A549 (cell line): ENCODE measurements at regions not wholly inside any gene's neighbourhood (a gene's known extent, or its start where the extent isn't known, plus 50 kb on each side); places are given as distances from the start of the nearest gene placed in this dataset.
"Not testable (repeated sequence)": the region's sequence is repeated elsewhere in the genome, so short reads cannot be mapped to it uniquely, and the experiment has no call there.

Experiments
- ATAC-seq, 2 experiments: fragments of 200-7000 bp in 1 of 2; fragments of >200 bp in 1 of 2; cut with Nextera tagmentation in 1 of 2; cut with Tn5 transposase in 1 of 2; 3 replicates each; pipeline versions ENCODE4 v1.8.0 to v1.9.1; 2018 to 2020; ENCODE audit warnings: mild to moderate bottlenecking in 1 of 2, moderate library complexity in 1 of 2
- CTCF ChIA-PET: fragments of 300-600 bp; sonication (Branson Sonifier 250); formaldehyde crosslinking; extraction: SDS; loops from one replicate; lab custom pipeline; 2021; ENCODE audit warnings: antibody characterized with exemption, inconsistent platforms; lab: Yijun Ruan, JAX
- POLR2A ChIA-PET: fragments of 350-600 bp; formaldehyde crosslinking; extraction: SDS; loops from one replicate; lab custom pipeline; 2021; ENCODE audit warnings: antibody characterized with exemption, inconsistent platforms; lab: Yijun Ruan, JAX
- DNase-seq, 2 experiments: peaks; one replicate each; pipeline versions ENCODE4 v3.0.0 to v3.0.0-alpha.2; 2011 to 2016; ENCODE audit warnings: low read depth in 1 of 2, low spot score in 1 of 2
- FAIRE-seq: peaks from 2 replicates; lab custom pipeline; 2011; peaks lifted over from hg19 to GRCh38; lab: Jason Lieb, UNC
- H3K27ac ChIP-seq, 2 experiments: fragments of >200 bp; sonication (Bioruptor Twin); formaldehyde crosslinking; 3 replicates each; pipeline ENCODE4 v1.5.1; 2016 to 2017
- H3K4me1 ChIP-seq: fragments of >200 bp; sonication (Bioruptor Twin); formaldehyde crosslinking; 3 replicates; pipeline ENCODE4 v1.6.1; 2016
- H3K4me2 ChIP-seq: fragments of >200 bp; sonication (Bioruptor Twin); formaldehyde crosslinking; 3 replicates; pipeline ENCODE4 v1.6.1; 2016
- H3K4me3 ChIP-seq: fragments of >200 bp; sonication (Bioruptor Twin); formaldehyde crosslinking; 3 replicates; pipeline ENCODE4 v1.5.1; 2016
- H3K9me3 ChIP-seq: fragments of >200 bp; sonication (Bioruptor Twin); formaldehyde crosslinking; 3 replicates; pipeline ENCODE4 v1.6.1; 2016
- BHLHE40 ChIP-seq: IDR thresholded peaks from 2 replicates; pipeline ENCODE4 v1.6.1; 2012; ENCODE audit warnings: low read depth, low read length, inconsistent platforms
- CHD4 ChIP-seq: fragments of 200-600 bp; sonication (generic); IDR thresholded peaks from 2 replicates; pipeline ENCODE4 v1.6.1; 2016; ENCODE audit warnings: antibody characterized with exemption, mild to moderate bottlenecking, borderline replicate concordance
- HDAC2 ChIP-seq: fragments of 200-600 bp; sonication (generic); IDR thresholded peaks from 2 replicates; pipeline ENCODE4 v1.6.1; 2016
- HEYL ChIP-seq: fragments of 250-450 bp; sonication (Bioruptor Pico); IDR thresholded peaks from 2 replicates; pipeline ENCODE4 v1.8.0; 2021; ENCODE audit warnings: mild to moderate bottlenecking, moderate library complexity
- HOXB13 ChIP-seq: fragments of 250-450 bp; sonication (Bioruptor Pico); IDR thresholded peaks from 2 replicates; pipeline ENCODE4 v1.5.0; 2020; ENCODE audit warnings: low read depth, mild to moderate bottlenecking, moderate library complexity
- HOXB5 ChIP-seq: fragments of 250-450 bp; sonication (Bioruptor Pico); IDR thresholded peaks from 2 replicates; pipeline ENCODE4 v1.5.0; 2020; ENCODE audit warnings: mild to moderate bottlenecking, moderate library complexity
- JUNB ChIP-seq: fragments of >200 bp; sonication (Bioruptor Twin); formaldehyde crosslinking; IDR thresholded peaks from 2 replicates; pipeline ENCODE4 v1.6.1; 2016
- MAZ ChIP-seq: fragments of 150-350 bp; IDR thresholded peaks from 2 replicates; pipeline ENCODE4 v1.6.1; 2014; ENCODE audit warnings: antibody characterized with exemption, low read depth, low read length, borderline replicate concordance
- MYC ChIP-seq: IDR thresholded peaks from 2 replicates; pipeline ENCODE4 v1.6.1; 2012; ENCODE audit warnings: mild to moderate bottlenecking, inconsistent platforms, low read length, improper control_type of control experiment, borderline replicate concordance
- NFE2L2 ChIP-seq: fragments of 150-350 bp; conservative IDR thresholded peaks from 2 replicates; pipeline ENCODE4 v1.6.1; 2014; ENCODE audit warnings: low read length
- NPAS2 ChIP-seq: fragments of 250-450 bp; sonication (Bioruptor Pico); IDR thresholded peaks from 2 replicates; pipeline ENCODE4 v1.8.0; 2022; ENCODE audit warnings: mild to moderate bottlenecking, moderate library complexity, borderline replicate concordance
- NR3C1 ChIP-seq: fragments of >200 bp; sonication (Bioruptor Twin); formaldehyde crosslinking; IDR thresholded peaks from 3 replicates; pipeline ENCODE4 v1.6.1; 2017
- RAD21 ChIP-seq, 2 experiments: fragments of >200 bp in 1 of 2; sonication (Bioruptor Twin) in 1 of 2; formaldehyde crosslinking in 1 of 2; IDR thresholded peaks in 1 of 2; conservative IDR thresholded peaks in 1 of 2; 2 replicates in 1 of 2; 3 replicates in 1 of 2; pipeline ENCODE4 v1.6.1; 2012 to 2018; ENCODE audit warnings: inconsistent platforms in 1 of 2
- RCOR1 ChIP-seq: fragments of 150-350 bp; IDR thresholded peaks from 2 replicates; pipeline ENCODE4 v1.6.1; 2014; ENCODE audit warnings: antibody characterized with exemption, low read length, low read depth
- TFCP2L1 ChIP-seq: fragments of 250-450 bp; sonication (Bioruptor Pico); IDR thresholded peaks from 2 replicates; pipeline ENCODE4 v1.5.0; 2021; ENCODE audit warnings: mild to moderate bottlenecking
- ZC3H11A ChIP-seq: fragments of 450-650 bp; IDR thresholded peaks from 2 replicates; pipeline ENCODE4 v1.6.1; 2014; ENCODE audit warnings: antibody characterized with exemption, mild to moderate bottlenecking
- WGBS: methylation state at CpG from one replicate; pipeline ENCODE4 v1.1.6; 2017; ENCODE audit errors: missing lambda C conversion rate; 5-methylcytosine and 5-hydroxymethylcytosine counted together
- TF ChIP-seq, protein P1 (sequence below): fragments of 150-350 bp; IDR thresholded peaks from 2 replicates; pipeline ENCODE4 v1.6.1; 2014; ENCODE audit warnings: low read depth, mild to moderate bottlenecking, low read length
- TF ChIP-seq, protein P2 (sequence below): fragments of >200 bp; sonication (Bioruptor Twin); formaldehyde crosslinking; IDR thresholded peaks from 3 replicates; pipeline ENCODE4 v1.5.1; 2016
- TF ChIP-seq, protein P3 (sequence below): fragments of >200 bp; sonication (Bioruptor Twin); formaldehyde crosslinking; IDR thresholded peaks from 3 replicates; pipeline ENCODE4 v1.6.1; 2016
- TF ChIP-seq, protein P4 (sequence below): fragments of 250-450 bp; sonication (Bioruptor Pico); IDR thresholded peaks from 2 replicates; pipeline ENCODE4 v1.5.0; 2020; ENCODE audit warnings: low read depth, mild to moderate bottlenecking, moderate library complexity

DNA sequence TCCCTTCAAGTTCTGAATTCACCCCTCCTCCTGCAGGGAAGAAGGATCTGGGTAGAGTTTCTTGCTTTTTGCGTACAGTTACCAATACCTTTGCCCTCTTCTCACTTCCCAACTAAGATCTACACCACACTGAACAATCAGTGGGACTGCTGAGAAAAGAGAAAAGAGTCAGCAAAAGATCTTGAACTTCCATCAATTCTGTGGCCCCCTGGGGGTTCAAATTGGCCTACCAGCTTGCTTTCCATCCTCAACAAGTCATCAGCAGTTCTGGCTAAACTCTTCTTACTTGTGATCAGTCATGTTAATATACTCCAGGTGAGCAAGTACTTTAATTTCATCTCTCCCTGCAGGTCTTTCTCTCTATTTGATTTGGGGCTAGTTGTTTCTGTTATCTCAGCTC is 739.3 kb upstream of the LRRTM4 start:
- FAIRE-seq = no peak
- Histone ChIP-seq H3K9me3 (peaks cover 18% of the 10 kb centered on the region; the same call in 2 of the 3 replicates), H3K4me2 (no peak overlapping the region), H3K4me1 (no peaks in the 10 kb centered on the region), H3K4me3 (no peak overlapping the region), H3K27ac (no peak overlapping the region)
- POLR2A ChIA-PET = no interaction called here
- no peak for ATAC-seq
- 18% methylated on average over 1 of the region's 1 CpG for WGBS
- no peak for DNase-seq
- TF ChIP-seq TFCP2L1 (CRISPR knock-in tag) = no peak
- TF ChIP-seq BHLHE40 = no peak
- no peak for TF ChIP-seq RCOR1
- TF ChIP-seq, protein P1, sequence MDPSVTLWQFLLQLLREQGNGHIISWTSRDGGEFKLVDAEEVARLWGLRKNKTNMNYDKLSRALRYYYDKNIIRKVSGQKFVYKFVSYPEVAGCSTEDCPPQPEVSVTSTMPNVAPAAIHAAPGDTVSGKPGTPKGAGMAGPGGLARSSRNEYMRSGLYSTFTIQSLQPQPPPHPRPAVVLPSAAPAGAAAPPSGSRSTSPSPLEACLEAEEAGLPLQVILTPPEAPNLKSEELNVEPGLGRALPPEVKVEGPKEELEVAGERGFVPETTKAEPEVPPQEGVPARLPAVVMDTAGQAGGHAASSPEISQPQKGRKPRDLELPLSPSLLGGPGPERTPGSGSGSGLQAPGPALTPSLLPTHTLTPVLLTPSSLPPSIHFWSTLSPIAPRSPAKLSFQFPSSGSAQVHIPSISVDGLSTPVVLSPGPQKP = no peak
- no peak for TF ChIP-seq CHD4
- TF ChIP-seq, protein P2, sequence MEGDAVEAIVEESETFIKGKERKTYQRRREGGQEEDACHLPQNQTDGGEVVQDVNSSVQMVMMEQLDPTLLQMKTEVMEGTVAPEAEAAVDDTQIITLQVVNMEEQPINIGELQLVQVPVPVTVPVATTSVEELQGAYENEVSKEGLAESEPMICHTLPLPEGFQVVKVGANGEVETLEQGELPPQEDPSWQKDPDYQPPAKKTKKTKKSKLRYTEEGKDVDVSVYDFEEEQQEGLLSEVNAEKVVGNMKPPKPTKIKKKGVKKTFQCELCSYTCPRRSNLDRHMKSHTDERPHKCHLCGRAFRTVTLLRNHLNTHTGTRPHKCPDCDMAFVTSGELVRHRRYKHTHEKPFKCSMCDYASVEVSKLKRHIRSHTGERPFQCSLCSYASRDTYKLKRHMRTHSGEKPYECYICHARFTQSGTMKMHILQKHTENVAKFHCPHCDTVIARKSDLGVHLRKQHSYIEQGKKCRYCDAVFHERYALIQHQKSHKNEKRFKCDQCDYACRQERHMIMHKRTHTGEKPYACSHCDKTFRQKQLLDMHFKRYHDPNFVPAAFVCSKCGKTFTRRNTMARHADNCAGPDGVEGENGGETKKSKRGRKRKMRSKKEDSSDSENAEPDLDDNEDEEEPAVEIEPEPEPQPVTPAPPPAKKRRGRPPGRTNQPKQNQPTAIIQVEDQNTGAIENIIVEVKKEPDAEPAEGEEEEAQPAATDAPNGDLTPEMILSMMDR = no peak
- TF ChIP-seq MYC = no peak
- no peak for TF ChIP-seq HOXB13 (CRISPR knock-in tag)
- no peak for TF ChIP-seq NR3C1
- TF ChIP-seq HEYL = no peak
- no peak for TF ChIP-seq NFE2L2
- CTCF ChIA-PET = no interaction called here

DNA sequence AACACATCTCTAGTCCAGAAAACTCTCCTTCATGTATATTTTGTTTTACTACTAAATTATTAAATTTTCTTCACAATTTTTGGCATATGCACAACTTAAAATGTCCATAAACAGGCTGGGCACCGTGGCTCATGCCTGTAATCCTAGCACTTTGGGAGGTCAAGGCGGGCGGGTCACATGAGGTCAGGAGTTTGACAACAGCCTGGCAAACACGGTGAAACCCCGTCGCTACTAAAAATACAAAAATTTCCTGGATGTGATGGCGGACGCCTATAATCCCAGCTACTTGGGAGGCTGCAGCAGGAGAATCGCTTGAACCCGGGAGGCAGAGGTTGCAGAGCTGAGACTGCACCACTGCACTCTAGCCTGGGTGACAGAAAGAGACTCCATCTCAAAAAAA is 739.9 kb upstream of the LRRTM4 start:
- ATAC-seq, H3K4me3 ChIP-seq, H3K27ac ChIP-seq, FAIRE-seq, H3K4me1 ChIP-seq, CTCF ChIA-PET, DNase-seq, H3K4me2 ChIP-seq, POLR2A ChIA-PET: not testable (repeated sequence)
- WGBS = 11% methylated on average over 10 of the region's 10 CpGs
- H3K9me3 ChIP-seq = peaks cover 18% of the 10 kb centered on the region; the same call in 2 of the 3 replicates

DNA sequence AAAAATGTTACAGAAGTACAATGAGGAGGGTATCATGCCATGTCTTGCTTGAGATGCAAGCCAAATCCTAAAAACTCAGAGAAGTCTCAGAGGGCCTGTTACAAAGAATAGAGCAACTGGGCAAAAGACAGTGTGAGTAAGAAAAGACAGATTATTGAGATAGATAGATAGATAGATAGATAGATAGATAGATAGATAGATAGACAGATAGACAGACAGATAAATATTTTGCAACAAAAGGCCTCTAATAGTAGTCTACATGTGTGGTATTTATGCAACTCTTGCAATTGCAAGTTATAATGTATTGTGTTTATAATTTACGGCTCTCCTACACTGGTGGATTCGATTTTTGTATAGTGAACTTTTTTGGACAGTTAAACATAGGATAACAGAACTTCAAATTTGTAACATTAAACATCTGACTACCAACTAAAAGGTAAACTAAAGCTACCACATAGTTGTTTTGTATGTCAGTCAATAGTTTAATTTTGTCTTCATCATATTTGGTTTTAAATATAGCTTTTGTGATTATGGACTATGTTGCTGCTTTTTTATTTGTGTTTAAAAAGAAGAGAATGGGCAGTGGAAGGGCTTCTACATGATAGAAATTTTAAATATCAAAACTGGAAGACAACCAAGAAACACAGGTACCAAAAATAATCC is 740.7 kb upstream of the LRRTM4 start:
- Histone ChIP-seq H3K4me1 (no peaks in the 10 kb centered on the region), H3K27ac (no peak overlapping the region), H3K4me3 (no peak overlapping the region), H3K9me3 (peaks cover 12% of the 10 kb centered on the region; the same call in 2 of the 3 replicates), H3K4me2 (no peak overlapping the region)
- TF ChIP-seq MAZ = no peak
- no peak for TF ChIP-seq JUNB
- no peak for TF ChIP-seq RAD21 (conservative IDR thresholded peaks at IDR 0.05 in 1 of 2, IDR thresholded peaks at IDR 0.05 in 1 of 2)
- FAIRE-seq (no peak), DNase-seq (no peak), ATAC-seq (no peak)
- ChIA-PET CTCF (interaction anchor here (0.6 to 2.0 kb wide), 2 partner anchors 11 to 995 kb away, joined by 3 to 5 read pairs; no protein-coding TSS in a partner anchor), POLR2A (no interaction called here)
- 2% methylated on average over 2 of the region's 2 CpGs for WGBS

DNA sequence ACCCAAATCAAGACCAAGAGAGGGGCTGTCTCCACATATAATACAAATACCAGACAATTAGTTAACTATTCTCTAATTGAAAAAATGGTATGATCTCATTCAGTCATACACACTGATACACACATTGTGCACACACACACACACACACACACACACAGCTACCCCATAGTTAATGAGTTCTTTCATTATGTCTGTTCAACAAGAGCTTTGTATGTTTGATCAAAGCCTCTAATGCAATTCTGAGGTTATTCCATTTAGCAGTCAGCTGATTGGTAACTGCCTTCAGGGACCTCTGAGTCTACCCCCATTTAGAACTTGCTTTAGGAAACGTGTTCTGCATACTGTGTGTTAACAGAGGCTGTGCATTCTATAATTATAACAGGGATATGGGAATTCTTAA is 741.4 kb upstream of the LRRTM4 start:
- WGBS = 3% methylated on average over 1 of the region's 1 CpG
- Histone ChIP-seq H3K9me3 (peaks cover 12% of the 10 kb centered on the region; the same call in 2 of the 3 replicates), H3K4me3 (no peak overlapping the region), H3K27ac (no peak overlapping the region), H3K4me1 (no peaks in the 10 kb centered on the region)
- POLR2A ChIA-PET = no interaction called here
- CTCF ChIA-PET = interaction anchor here (0.6 to 2.0 kb wide), 2 partner anchors 12 to 994 kb away, joined by 3 to 5 read pairs; no protein-coding TSS in a partner anchor
- no peak for FAIRE-seq
- TF ChIP-seq, protein P1 = no peak
- TF ChIP-seq HOXB5 (CRISPR knock-in tag) = no peak
- no peak for TF ChIP-seq HDAC2
- TF ChIP-seq, protein P3, sequence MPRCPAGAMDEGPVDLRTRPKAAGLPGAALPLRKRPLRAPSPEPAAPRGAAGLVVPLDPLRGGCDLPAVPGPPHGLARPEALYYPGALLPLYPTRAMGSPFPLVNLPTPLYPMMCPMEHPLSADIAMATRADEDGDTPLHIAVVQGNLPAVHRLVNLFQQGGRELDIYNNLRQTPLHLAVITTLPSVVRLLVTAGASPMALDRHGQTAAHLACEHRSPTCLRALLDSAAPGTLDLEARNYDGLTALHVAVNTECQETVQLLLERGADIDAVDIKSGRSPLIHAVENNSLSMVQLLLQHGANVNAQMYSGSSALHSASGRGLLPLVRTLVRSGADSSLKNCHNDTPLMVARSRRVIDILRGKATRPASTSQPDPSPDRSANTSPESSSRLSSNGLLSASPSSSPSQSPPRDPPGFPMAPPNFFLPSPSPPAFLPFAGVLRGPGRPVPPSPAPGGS = no peak
- no peak for TF ChIP-seq HOXB13 (CRISPR knock-in tag)
- no peak for TF ChIP-seq NPAS2 (CRISPR knock-in tag)
- TF ChIP-seq CHD4 = no peak
- TF ChIP-seq ZC3H11A = no peak
- TF ChIP-seq, protein P4, sequence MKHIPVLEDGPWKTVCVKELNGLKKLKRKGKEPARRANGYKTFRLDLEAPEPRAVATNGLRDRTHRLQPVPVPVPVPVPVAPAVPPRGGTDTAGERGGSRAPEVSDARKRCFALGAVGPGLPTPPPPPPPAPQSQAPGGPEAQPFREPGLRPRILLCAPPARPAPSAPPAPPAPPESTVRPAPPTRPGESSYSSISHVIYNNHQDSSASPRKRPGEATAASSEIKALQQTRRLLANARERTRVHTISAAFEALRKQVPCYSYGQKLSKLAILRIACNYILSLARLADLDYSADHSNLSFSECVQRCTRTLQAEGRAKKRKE (CRISPR knock-in tag) = no peak
- TF ChIP-seq MAZ = no peak
- TF ChIP-seq, all 56 proteins: peak for 0
- ATAC-seq (no peak), DNase-seq (no peak)
- no peak overlapping the region for H3K4me2 ChIP-seq
